Left kidney (tissue), 1 donor: ENCODE measurements at regions not wholly inside any gene's neighbourhood (a gene's known extent, or its start where the extent isn't known, plus 50 kb on each side); places are given as distances from the start of the nearest gene placed in this dataset.

ENCODE experiments used
- DNase-seq: peaks from one replicate; pipeline ENCODE4 v3.0.0-alpha.2; 2013

GRCh38 chr7:16137944-16138343 is 283.4 kb downstream of the CRPPA start:
- DNase-seq: no peak

- no peak for DNase-seq
Measured at GRCh38 chr7:16136896-16137295, 284.4 kb downstream of the CRPPA start.

DNA sequence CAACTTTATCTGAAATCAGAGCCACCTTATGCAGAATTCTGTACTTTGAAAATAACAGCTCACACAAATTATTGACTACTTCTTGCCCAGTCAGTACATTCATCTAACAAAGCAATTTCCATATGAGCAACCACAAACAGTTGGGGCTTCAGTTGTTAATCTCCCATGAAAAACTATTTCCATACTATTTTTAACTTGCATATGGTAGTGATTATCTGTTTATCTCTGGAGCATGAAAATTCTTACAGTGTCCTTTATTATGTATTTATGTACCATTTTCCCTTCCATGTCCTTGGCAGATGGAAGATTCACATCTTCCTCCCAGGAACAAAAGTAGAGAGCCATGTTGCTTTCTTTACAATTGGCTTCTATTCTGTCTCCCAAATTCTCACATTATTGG is 285.7 kb downstream of the CRPPA start:
- DNase-seq: no peak

DNA sequence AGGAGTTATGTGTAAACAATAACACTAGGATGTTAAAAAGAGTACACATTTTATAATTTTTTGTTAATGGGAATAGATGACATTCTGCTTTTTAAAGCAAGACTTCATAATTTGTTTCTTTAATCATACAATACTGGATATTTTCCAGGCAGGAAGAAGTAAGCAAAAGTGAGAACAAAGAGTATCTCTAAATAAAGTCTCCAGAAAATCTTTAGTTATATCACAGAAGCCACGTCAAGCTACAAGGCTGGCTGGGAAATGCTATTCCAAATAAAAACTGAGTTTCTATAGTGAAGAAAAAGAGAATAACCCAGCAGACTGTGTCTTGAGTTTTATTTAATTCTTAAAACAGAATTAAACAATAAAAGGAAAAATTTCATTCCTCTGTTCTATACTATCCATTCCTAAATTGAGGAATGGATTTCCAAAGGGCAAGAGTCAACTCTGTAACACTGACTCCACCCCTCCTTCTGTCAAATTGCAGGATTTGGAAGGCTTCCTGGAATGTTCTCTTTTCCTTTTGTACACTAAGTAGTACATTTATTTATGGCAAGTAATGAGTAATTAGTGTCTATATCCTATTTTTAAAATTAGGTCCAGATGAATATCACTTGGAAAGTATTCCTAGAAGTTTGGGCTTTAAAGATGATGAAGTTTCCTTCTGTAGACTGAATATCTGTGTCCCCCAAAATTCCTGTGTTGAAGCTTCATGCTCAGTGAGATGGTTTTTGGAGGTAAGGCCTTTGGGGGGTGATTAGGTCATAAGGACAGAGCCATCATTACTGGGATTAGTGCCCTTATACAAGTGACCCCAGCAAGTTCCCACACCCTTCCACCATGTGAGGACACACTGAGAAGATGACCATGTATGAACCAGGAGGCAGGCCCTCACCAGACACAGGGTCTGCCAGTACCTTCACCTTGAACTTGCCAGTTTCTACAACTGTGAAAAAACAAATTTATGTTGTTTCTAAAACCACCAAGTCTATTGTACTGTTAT is 290.9 kb downstream of the CRPPA start:
- no peak for DNase-seq

GRCh38 chr7:16129431-16130110 is 291.8 kb downstream of the CRPPA start:
- no peak for DNase-seq

- DNase-seq: no peak
Measured at GRCh38 chr7:16123117-16123770, 298.1 kb downstream of the CRPPA start.

DNA sequence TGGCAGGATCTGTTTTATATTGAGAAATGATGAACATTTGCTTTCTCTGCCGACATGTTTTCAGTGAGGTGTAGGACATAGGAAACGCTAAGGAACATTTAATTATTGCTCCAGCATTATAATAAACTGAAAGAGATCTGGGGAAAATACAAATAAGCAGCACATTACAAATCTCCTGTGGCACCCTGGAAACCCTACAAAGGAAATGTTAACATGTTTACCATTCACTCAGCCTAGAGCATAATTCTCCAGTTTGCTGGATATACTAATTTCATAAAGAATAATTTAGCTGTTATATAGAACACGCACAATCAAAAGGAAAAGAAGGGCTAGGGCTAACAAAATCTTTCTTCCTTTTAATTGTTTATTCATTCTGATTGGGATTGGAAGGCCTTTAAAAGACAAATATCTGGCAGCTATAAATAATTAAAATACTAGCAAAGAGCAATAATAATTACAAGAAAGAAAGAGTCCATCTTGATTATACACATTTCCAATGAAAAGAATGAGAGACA is 299.4 kb downstream of the CRPPA start:
- no peak for DNase-seq

DNA sequence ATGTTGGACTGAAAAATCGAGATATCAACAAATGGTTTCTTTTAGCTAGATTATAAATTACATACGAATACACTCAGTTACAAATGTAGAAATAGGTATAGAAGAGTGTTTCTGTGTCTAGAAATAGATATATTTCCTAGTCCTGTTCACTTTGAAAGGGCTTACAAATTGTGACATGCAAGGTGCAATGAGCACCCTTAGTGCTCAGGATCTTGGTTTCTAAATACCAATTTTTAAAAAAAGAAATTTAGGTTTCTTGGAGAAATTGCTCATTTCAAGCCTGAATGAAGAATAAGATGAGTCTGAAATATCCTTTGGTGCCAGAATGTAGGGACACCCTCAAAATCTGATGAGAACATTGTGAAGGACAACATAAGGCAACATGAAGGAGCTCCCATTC is 306.0 kb downstream of the CRPPA start:
- DNase-seq: no peak

GRCh38 chr7:16114633-16115032 is 306.7 kb downstream of the CRPPA start:
- no peak for DNase-seq

GRCh38 chr7:16114071-16114470 is 307.3 kb downstream of the CRPPA start:
- DNase-seq: no peak

DNA sequence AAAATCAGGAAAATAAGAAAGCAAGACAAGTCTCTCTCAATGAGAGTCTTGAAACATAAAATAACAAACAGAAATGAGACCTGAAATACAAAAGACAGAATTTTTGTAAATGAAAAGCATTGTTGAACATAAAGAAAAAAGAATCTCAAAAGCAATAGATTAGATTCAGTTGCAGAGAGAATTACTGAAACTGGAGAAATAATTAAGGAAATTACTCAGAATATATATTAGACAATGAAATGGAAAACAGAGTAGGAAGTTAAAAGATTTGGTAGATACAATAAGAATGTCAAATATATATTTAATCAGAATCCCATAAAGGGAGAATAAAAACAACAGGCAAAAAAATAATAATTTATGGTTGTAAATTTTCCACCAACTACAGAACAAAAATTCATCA is 308.3 kb downstream of the CRPPA start:
- no peak for DNase-seq

DNA sequence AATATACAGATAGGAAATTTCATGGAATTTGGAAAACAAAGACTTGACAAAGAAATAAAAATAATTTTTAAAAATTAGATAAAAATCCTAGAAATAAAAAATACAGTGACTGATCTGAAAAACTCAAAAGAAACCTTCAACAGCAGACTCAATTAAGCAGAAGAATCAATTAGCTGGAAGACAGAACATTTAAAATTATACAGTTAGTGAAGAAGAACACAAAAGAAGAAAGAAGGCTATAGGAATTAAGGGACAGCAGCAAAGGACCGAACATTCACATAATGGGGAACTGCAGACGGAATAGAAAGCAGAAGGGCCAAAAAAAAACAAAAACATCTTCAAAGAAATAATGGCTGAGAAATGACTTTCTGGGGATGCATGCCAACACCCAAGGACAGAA is 314.5 kb downstream of the CRPPA start:
- no peak for DNase-seq

GRCh38 chr7:16106300-16106699 is 315.0 kb downstream of the CRPPA start:
- no peak for DNase-seq

- no peak for DNase-seq
Measured at GRCh38 chr7:16099302-16099849, 322.0 kb downstream of the CRPPA start.

DNA sequence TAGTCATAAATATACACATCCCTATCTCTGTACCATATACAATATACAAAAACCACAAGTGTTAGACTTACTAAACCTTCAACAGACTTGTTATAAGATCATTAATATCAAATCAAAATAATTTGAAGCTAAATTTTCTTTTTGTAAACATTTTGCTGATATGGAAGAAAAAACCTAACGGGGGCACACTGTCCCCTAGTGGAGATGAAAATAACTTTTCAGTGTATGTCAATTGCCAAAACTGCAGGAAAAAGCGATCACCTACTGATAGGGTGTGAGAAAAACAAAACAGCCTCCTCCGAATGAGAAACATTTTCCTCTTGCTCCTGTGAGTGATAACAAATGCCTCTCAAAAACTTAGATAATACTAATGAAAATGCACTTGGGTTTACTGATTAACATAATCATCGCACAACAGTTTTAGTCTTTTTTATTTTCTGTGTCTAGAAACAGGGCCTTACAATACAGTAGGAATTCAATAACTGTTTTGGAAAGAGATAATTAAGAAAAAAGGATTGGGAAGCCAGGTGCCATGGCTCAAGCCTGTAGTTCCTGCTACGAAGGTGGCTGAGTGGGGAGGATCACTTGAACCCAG is 322.7 kb downstream of the CRPPA start:
- DNase-seq: no peak

- DNase-seq: no peak
Measured at GRCh38 chr7:16098058-16098457, 323.3 kb downstream of the CRPPA start.

- no peak for DNase-seq
Measured at GRCh38 chr7:16095171-16095950, 326.0 kb downstream of the CRPPA start.

GRCh38 chr7:16094651-16095050 is 326.7 kb downstream of the CRPPA start:
- DNase-seq: no peak

- DNase-seq: no peak
Measured at GRCh38 chr7:16092711-16093110, 328.6 kb downstream of the CRPPA start.

DNA sequence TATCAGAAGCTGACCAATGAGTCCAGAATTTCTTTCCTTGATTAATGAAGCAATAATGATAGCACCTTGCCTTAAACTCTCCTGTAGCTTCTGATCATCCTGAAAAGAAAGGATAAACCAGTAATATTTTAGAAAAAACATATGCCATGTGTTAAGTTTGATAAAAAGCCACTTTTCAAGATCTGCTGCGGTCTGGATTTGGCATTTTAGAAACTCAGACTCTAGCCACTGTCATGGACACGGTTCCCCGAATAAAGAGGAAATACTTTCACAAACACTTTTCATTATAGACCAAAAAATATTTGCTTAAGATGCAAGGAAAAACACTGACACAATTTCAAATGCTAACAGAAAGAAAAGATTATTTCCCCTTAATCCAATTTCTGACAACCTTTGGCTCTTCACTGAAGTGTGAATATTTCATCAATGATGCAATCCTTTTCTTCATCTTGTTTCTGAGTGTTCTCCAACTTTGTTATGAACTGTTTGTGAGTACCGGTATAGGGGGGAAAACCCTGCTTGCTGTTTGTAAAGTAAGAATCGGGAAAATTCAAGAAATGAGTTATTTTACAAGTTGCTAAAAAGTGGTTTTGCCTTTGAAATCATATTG is 329.5 kb downstream of the CRPPA start:
- no peak for DNase-seq

DNA sequence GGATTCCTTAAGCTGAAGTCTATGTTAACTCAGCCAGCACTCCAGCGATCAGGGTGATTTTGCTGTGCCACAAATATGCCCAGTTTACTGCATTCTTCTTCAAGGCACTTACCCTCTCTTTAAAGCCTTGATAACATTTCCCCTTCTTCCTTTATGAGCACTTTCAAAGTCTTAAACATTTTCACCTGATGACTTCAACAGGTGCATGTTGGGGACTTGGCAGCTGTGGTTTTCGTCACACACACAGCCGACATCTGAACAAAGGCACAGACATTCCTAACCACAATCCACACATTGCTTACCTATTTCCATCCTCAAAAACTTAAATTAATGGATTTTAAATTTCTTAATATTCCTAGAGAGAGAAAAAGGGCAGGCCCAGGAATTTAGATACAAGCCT is 331.5 kb downstream of the CRPPA start:
- DNase-seq: no peak
